HepG2 (cell line): ENCODE measurements at regions not wholly inside any gene's neighbourhood (a gene's known extent, or its start where the extent isn't known, plus 50 kb on each side); places are given as distances from the start of the nearest gene placed in this dataset.

Experiments
- EZH2 ChIP-seq: conservative IDR thresholded peaks from 2 replicates; pipeline ENCODE4 v1.6.1; 2012; ENCODE audit warnings: mild to moderate bottlenecking, low read depth, low read length, moderate library complexity
- NFAT5 ChIP-seq: sonication (generic); formaldehyde crosslinking; IDR thresholded peaks from 2 replicates; pipeline ENCODE4 v1.4.0; 2020; ENCODE audit warnings: missing genetic modification reagents
- ZNF431 ChIP-seq: sonication (generic); formaldehyde crosslinking; IDR thresholded peaks from 2 replicates; pipeline ENCODE4 v1.9.0; 2022; ENCODE audit warnings: missing genetic modification reagents, low read depth, mild to moderate bottlenecking, borderline replicate concordance
- TF ChIP-seq, protein P1 (sequence below): sonication (generic); formaldehyde crosslinking; IDR thresholded peaks from 2 replicates; pipeline ENCODE4 v1.5.1; 2020; ENCODE audit warnings: missing genetic modification reagents, mild to moderate bottlenecking, borderline replicate concordance
- TF ChIP-seq, protein P2 (sequence below): sonication (generic); formaldehyde crosslinking; IDR thresholded peaks from 2 replicates; pipeline ENCODE4; 2020; ENCODE audit warnings: missing genetic modification reagents, mild to moderate bottlenecking, borderline replicate concordance

DNA sequence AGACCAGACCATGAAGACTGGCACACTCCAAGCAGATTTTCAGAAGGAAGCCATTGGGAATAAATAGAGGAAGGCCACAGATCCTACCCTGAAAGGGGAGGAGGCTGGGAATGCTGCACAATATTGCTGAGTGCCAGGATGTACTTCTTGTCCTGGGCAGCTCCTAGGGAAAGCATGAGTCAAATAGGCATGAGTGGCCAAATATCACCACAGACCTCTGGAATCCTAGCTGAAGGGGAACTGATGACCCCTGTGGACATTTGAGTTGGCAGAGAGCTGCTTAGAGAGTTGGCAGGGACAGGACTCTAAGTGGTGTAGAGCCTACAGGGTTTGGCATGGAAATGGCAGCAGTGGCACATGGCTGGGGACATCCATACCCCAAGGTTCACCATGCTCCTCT is 234.3 kb upstream of the TRPC4 start (continued):
- TF ChIP-seq, protein P1, sequence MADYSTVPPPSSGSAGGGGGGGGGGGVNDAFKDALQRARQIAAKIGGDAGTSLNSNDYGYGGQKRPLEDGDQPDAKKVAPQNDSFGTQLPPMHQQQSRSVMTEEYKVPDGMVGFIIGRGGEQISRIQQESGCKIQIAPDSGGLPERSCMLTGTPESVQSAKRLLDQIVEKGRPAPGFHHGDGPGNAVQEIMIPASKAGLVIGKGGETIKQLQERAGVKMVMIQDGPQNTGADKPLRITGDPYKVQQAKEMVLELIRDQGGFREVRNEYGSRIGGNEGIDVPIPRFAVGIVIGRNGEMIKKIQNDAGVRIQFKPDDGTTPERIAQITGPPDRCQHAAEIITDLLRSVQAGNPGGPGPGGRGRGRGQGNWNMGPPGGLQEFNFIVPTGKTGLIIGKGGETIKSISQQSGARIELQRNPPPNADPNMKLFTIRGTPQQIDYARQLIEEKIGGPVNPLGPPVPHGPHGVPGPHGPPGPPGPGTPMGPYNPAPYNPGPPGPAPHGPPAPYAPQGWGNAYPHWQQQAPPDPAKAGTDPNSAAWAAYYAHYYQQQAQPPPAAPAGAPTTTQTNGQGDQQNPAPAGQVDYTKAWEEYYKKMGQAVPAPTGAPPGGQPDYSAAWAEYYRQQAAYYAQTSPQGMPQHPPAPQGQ (CRISPR knock-in tag), result no peak
- TF ChIP-seq, protein P2, sequence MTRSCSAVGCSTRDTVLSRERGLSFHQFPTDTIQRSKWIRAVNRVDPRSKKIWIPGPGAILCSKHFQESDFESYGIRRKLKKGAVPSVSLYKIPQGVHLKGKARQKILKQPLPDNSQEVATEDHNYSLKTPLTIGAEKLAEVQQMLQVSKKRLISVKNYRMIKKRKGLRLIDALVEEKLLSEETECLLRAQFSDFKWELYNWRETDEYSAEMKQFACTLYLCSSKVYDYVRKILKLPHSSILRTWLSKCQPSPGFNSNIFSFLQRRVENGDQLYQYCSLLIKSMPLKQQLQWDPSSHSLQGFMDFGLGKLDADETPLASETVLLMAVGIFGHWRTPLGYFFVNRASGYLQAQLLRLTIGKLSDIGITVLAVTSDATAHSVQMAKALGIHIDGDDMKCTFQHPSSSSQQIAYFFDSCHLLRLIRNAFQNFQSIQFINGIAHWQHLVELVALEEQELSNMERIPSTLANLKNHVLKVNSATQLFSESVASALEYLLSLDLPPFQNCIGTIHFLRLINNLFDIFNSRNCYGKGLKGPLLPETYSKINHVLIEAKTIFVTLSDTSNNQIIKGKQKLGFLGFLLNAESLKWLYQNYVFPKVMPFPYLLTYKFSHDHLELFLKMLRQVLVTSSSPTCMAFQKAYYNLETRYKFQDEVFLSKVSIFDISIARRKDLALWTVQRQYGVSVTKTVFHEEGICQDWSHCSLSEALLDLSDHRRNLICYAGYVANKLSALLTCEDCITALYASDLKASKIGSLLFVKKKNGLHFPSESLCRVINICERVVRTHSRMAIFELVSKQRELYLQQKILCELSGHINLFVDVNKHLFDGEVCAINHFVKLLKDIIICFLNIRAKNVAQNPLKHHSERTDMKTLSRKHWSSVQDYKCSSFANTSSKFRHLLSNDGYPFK (CRISPR knock-in tag), result no peak
- TF ChIP-seq NFAT5 (CRISPR knock-in tag) (no peak), ZNF431 (CRISPR knock-in tag) (no peak), EZH2 (no peak)
